HUES48 (cell line): ENCODE measurements at regions not wholly inside any gene's neighbourhood (a gene's known extent, or its start where the extent isn't known, plus 50 kb on each side); places are given as distances from the start of the nearest gene placed in this dataset.

Experiments
- H3K27ac ChIP-seq: one replicate; pipeline ENCODE4 v1.7.0; 2013; ENCODE audit warnings: low read depth, low read length, inconsistent platforms
- H3K27me3 ChIP-seq: 2 replicates; pipeline ENCODE4 v1.6.1; 2013; ENCODE audit warnings: mild to moderate bottlenecking, low read length; ENCODE audit not compliant: control insufficient read depth, insufficient read depth
- H3K36me3 ChIP-seq: 2 replicates; pipeline ENCODE4 v1.6.1; 2013; ENCODE audit warnings: low read length; ENCODE audit not compliant: control insufficient read depth, insufficient read depth
- H3K4me1 ChIP-seq: 2 replicates; pipeline ENCODE4 v1.6.1; 2013; ENCODE audit warnings: mild to moderate bottlenecking, low read length; ENCODE audit not compliant: control insufficient read depth, insufficient read depth
- H3K4me3 ChIP-seq: 2 replicates; pipeline ENCODE4 v1.5.1; 2013; ENCODE audit warnings: mild to moderate bottlenecking, low read depth, low read length
- H3K9ac ChIP-seq: 2 replicates; pipeline ENCODE4 v1.6.1; 2013; ENCODE audit warnings: mild to moderate bottlenecking, low read depth, low read length, moderate library complexity
- H3K9me3 ChIP-seq: 2 replicates; pipeline ENCODE4 v1.6.1; 2013; ENCODE audit warnings: low read length; ENCODE audit not compliant: control insufficient read depth, insufficient read depth

GRCh38 chr2:150631236-150631821 lies 143.9 kb upstream of the RND3 start:
- H3K27ac ChIP-seq = no peak overlapping the region
- H3K27me3 ChIP-seq = no peaks in the 10 kb centered on the region
- no peak overlapping the region for H3K4me3 ChIP-seq
- no peaks in the 10 kb centered on the region for H3K9me3 ChIP-seq
- no peaks in the 10 kb centered on the region for H3K4me1 ChIP-seq
- no peak overlapping the region for H3K9ac ChIP-seq
- no peaks in the 10 kb centered on the region for H3K36me3 ChIP-seq

- Histone ChIP-seq H3K9me3 (no peaks in the 10 kb centered on the region), H3K4me3 (no peak overlapping the region), H3K27me3 (no peaks in the 10 kb centered on the region), H3K4me1 (no peaks in the 10 kb centered on the region), H3K27ac (no peak overlapping the region), H3K9ac (no peak overlapping the region), H3K36me3 (no peaks in the 10 kb centered on the region)
Measured at GRCh38 chr2:150630587-150631235, 143.2 kb upstream of the RND3 start.

GRCh38 chr2:150627526-150627925 lies 140.1 kb upstream of the RND3 start:
- no peaks in the 10 kb centered on the region for H3K9me3 ChIP-seq

GRCh38 chr2:150626934-150627411 lies 139.5 kb upstream of the RND3 start:
- no peaks in the 10 kb centered on the region for H3K4me1 ChIP-seq
- H3K27me3 ChIP-seq = no peaks in the 10 kb centered on the region
- no peaks in the 10 kb centered on the region for H3K9me3 ChIP-seq
- no peak overlapping the region for H3K27ac ChIP-seq
- H3K4me3 ChIP-seq = no peak overlapping the region
- H3K36me3 ChIP-seq = no peaks in the 10 kb centered on the region
- H3K9ac ChIP-seq = no peak overlapping the region

More at GRCh38 chr2:150627526-150627925, 140.1 kb upstream of the RND3 start:
- no peaks in the 10 kb centered on the region for H3K27me3 ChIP-seq
- no peaks in the 10 kb centered on the region for H3K4me1 ChIP-seq
- no peak overlapping the region for H3K9ac ChIP-seq
- H3K4me3 ChIP-seq = no peak overlapping the region
- no peak overlapping the region for H3K27ac ChIP-seq
- H3K36me3 ChIP-seq = no peaks in the 10 kb centered on the region

GRCh38 chr2:150625741-150626140 lies 138.3 kb upstream of the RND3 start:
- H3K36me3 ChIP-seq = no peaks in the 10 kb centered on the region
- H3K9ac ChIP-seq = no peak overlapping the region
- H3K27ac ChIP-seq = no peak overlapping the region
- no peak overlapping the region for H3K4me3 ChIP-seq
- no peaks in the 10 kb centered on the region for H3K4me1 ChIP-seq
- no peaks in the 10 kb centered on the region for H3K9me3 ChIP-seq
- H3K27me3 ChIP-seq = no peaks in the 10 kb centered on the region

- H3K27me3 ChIP-seq = no peaks in the 10 kb centered on the region
- 0 out of 2 replicates have a peak, but pooled peaks cover under 1% of the 10 kb centered on the region for H3K4me1 ChIP-seq
- H3K9ac ChIP-seq = no peak overlapping the region
- H3K27ac ChIP-seq = no peak overlapping the region
- H3K36me3 ChIP-seq = no peaks in the 10 kb centered on the region
- H3K4me3 ChIP-seq = no peak overlapping the region
- no peaks in the 10 kb centered on the region for H3K9me3 ChIP-seq
Measured at GRCh38 chr2:150625303-150625702, 137.8 kb upstream of the RND3 start.

GRCh38 chr2:150624001-150624401 lies 136.5 kb upstream of the RND3 start:
- Histone ChIP-seq H3K27me3 (no peaks in the 10 kb centered on the region), H3K9me3 (no peaks in the 10 kb centered on the region), H3K4me3 (no peak overlapping the region), H3K4me1 (0 out of 2 replicates have a peak, but pooled peaks cover 7% of the 10 kb centered on the region), H3K9ac (no peak overlapping the region), H3K36me3 (no peaks in the 10 kb centered on the region), H3K27ac (no peak overlapping the region)

GRCh38 chr2:150621526-150622213 lies 134.2 kb upstream of the RND3 start:
- no peak overlapping the region for H3K27ac ChIP-seq
- H3K9ac ChIP-seq = no peak overlapping the region
- H3K4me3 ChIP-seq = no peak overlapping the region
- H3K27me3 ChIP-seq = no peaks in the 10 kb centered on the region
- H3K4me1 ChIP-seq = 0 out of 2 replicates have a peak, but pooled peaks cover 7% of the 10 kb centered on the region
- H3K36me3 ChIP-seq = no peaks in the 10 kb centered on the region
- H3K9me3 ChIP-seq = no peaks in the 10 kb centered on the region

- Histone ChIP-seq H3K4me3 (no peak overlapping the region), H3K4me1 (0 out of 2 replicates have a peak, but pooled peaks cover 7% of the 10 kb centered on the region), H3K27me3 (no peaks in the 10 kb centered on the region), H3K36me3 (no peaks in the 10 kb centered on the region), H3K9ac (no peak overlapping the region), H3K27ac (no peak overlapping the region), H3K9me3 (no peaks in the 10 kb centered on the region)
Measured at GRCh38 chr2:150620855-150621254, 133.4 kb upstream of the RND3 start.

- Histone ChIP-seq H3K4me1 (0 out of 2 replicates have a peak, but pooled peaks cover 7% of the 10 kb centered on the region), H3K9ac (no peak overlapping the region), H3K36me3 (no peaks in the 10 kb centered on the region), H3K27ac (no peak overlapping the region), H3K27me3 (no peaks in the 10 kb centered on the region), H3K4me3 (no peak overlapping the region), H3K9me3 (no peaks in the 10 kb centered on the region)
Measured at GRCh38 chr2:150620416-150620815, 132.9 kb upstream of the RND3 start.
